ENCODE measurements at regions not wholly inside any gene's neighbourhood (a gene's known extent, or its start where the extent isn't known, plus 50 kb on each side); places are given as distances from the start of the nearest gene placed in this dataset.

- TF ChIP-seq POLR2AphosphoS5 (IDR thresholded peaks at IDR 0.05; ENCODE audit: low read depth, low read length) (no peak), TAF1 (IDR thresholded peaks at IDR 0.05; ENCODE audit: low read depth, low read length) (no peak), POLR2A (IDR thresholded peaks at IDR 0.05; ENCODE audit: low read depth, low read length) (no peak), SPI1 (IDR thresholded peaks at IDR 0.05; ENCODE audit: low read depth, low read length) (no peak)
Observed at GRCh38 chr12:20274008-20274407, 94.3 kb upstream of the PDE3A start.

Data from GM12891 (cell line).